ENCODE measurements at regions not wholly inside any gene's neighbourhood (a gene's known extent, or its start where the extent isn't known, plus 50 kb on each side); places are given as distances from the start of the nearest gene placed in this dataset.
"Not testable (repeated sequence)": the region's sequence is repeated elsewhere in the genome, so short reads cannot be mapped to it uniquely, and the experiment has no call there.

GRCh38 chr2:167336213-167336612, 447.9 kb downstream of the XIRP2 start:
- no peak for DNase-seq

- peak; percentile 16 for DNase-seq
These were observed 447.3 kb downstream of the XIRP2 start for GRCh38 chr2:167335541-167335992.

GRCh38 chr2:167334146-167334742, 446.0 kb downstream of the XIRP2 start:
- no peak for DNase-seq

- no peak for DNase-seq
These were observed 445.0 kb downstream of the XIRP2 start for GRCh38 chr2:167333245-167333644.

- DNase-seq: no peak
These were observed 444.1 kb downstream of the XIRP2 start for GRCh38 chr2:167332358-167332757.

- no peak for DNase-seq
These were observed 443.5 kb downstream of the XIRP2 start for GRCh38 chr2:167331636-167332232.

GRCh38 chr2:167328808-167329207, 440.5 kb downstream of the XIRP2 start:
- DNase-seq: not testable (repeated sequence)

GRCh38 chr2:167322795-167323194, 434.5 kb downstream of the XIRP2 start:
- DNase-seq: no peak

- DNase-seq: no peak
These were observed 430.3 kb downstream of the XIRP2 start for GRCh38 chr2:167318581-167318980.

- no peak for DNase-seq
These were observed 422.2 kb downstream of the XIRP2 start for GRCh38 chr2:167310442-167310841.

All from dermis blood vessel endothelial cell (primary cell).